ENCODE measurements at regions not wholly inside any gene's neighbourhood (a gene's known extent, or its start where the extent isn't known, plus 50 kb on each side); places are given as distances from the start of the nearest gene placed in this dataset.

DNA sequence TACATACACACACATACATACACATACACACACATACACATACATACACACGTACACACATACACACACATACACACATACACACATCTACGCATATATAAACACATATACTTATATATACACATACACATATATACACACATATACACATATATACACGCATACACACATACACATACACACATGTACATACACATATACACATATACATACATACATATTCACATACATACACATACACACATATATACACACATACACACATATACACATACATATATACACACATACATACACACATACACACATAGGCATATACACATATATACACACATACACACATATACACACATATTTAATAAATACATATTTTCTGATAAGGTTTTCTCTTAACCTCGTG lies 324.0 kb downstream of the RPS6KC1 start:
- H3K9me3 ChIP-seq (ENCODE audit: insufficient read depth, low read length) = no peaks in the 10 kb centered on the region
- H3K4me3 ChIP-seq (ENCODE audit: insufficient read length, low read depth) = no peak overlapping the region
- H3K27me3 ChIP-seq (ENCODE audit: insufficient read depth, insufficient read length) = no peaks in the 10 kb centered on the region
- no peaks in the 10 kb centered on the region for H3K36me3 ChIP-seq (ENCODE audit: insufficient read depth, insufficient read length, low read length)
- peaks cover 5% of the 10 kb centered on the region for H3K4me1 ChIP-seq (ENCODE audit: insufficient read depth, insufficient read length)
- TF ChIP-seq YY1 (IDR thresholded peaks at IDR 0.05; ENCODE audit: insufficient read depth, insufficient read length) (no peak), SUZ12 (IDR thresholded peaks at IDR 0.05; ENCODE audit: extremely low read depth, insufficient read depth, insufficient read length) (no peak), ZNF274 (IDR thresholded peaks at IDR 0.05; ENCODE audit: low read depth, low read length) (no peak)
- no peak overlapping the region for H3K9ac ChIP-seq (ENCODE audit: insufficient read length, low read depth)
- no peak for DNase-seq (ENCODE audit: low read depth, low spot score)

DNA sequence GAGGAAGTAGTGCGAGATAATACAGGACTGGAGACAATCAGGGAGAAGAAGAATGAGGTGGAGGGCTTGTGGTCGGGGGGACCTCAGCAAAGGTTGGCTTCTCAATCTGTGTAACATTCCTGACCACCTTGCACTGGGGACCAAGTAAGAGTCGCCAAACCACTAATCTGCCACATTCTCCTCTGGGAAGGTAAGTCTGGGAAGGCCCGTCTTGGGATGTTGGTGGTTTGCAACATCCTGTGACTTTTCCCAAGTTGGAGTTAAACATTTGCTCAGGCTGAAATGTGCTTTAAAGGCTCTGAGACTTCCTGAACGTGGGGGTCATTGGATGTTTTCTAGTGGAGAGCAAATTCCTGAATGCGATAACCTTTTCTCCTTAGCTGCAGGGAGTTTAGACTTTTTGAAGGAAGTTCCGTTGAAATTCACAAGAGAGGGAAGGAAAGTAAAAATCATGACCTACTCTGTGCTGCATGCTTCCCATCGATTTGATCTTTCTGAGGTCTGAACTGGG lies 325.9 kb downstream of the RPS6KC1 start:
- H3K36me3 ChIP-seq (ENCODE audit: insufficient read depth, insufficient read length, low read length) = no peaks in the 10 kb centered on the region
- no peak for TF ChIP-seq YY1 (IDR thresholded peaks at IDR 0.05; ENCODE audit: insufficient read depth, insufficient read length)
- TF ChIP-seq ZNF274 (IDR thresholded peaks at IDR 0.05; ENCODE audit: low read depth, low read length) = no peak
- no peak for TF ChIP-seq SUZ12 (IDR thresholded peaks at IDR 0.05; ENCODE audit: extremely low read depth, insufficient read depth, insufficient read length)
- H3K9ac ChIP-seq (ENCODE audit: insufficient read length, low read depth) = no peak overlapping the region
- H3K9me3 ChIP-seq (ENCODE audit: insufficient read depth, low read length) = no peaks in the 10 kb centered on the region
- H3K4me1 ChIP-seq (ENCODE audit: insufficient read depth, insufficient read length) = peaks cover 10% of the 10 kb centered on the region
- DNase-seq (ENCODE audit: low read depth, low spot score) = peak; percentile 39
- no peaks in the 10 kb centered on the region for H3K27me3 ChIP-seq (ENCODE audit: insufficient read depth, insufficient read length)
- H3K4me3 ChIP-seq (ENCODE audit: insufficient read length, low read depth) = no peak overlapping the region

DNA sequence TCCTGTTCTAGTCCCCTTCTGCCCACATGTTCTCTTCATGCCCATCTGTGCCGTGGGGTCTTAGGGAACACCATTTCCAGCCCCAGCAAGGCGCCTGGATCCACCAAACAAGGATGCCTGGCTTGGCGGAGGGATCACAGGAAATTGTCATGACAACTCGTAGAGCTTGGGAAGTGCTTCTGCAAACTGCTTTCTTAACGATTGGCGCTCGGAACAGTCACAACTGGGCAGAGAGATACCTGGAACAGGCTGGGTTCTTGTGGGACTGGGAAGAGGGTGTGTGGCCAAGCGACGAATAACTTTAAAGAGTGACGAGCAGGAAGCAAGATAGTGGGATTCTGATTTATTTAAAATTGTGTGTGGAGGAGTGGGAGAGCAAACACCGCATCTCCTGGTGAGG lies 329.8 kb downstream of the RPS6KC1 start:
- no peaks in the 10 kb centered on the region for H3K36me3 ChIP-seq (ENCODE audit: insufficient read depth, insufficient read length, low read length)
- H3K27me3 ChIP-seq (ENCODE audit: insufficient read depth, insufficient read length) = no peaks in the 10 kb centered on the region
- TF ChIP-seq ZNF274 (IDR thresholded peaks at IDR 0.05; ENCODE audit: low read depth, low read length) (no peak), SUZ12 (IDR thresholded peaks at IDR 0.05; ENCODE audit: extremely low read depth, insufficient read depth, insufficient read length) (no peak)
- DNase-seq (ENCODE audit: low read depth, low spot score) = no peak
- H3K4me3 ChIP-seq (ENCODE audit: insufficient read length, low read depth) = no peak overlapping the region
- no peak overlapping the region for H3K9ac ChIP-seq (ENCODE audit: insufficient read length, low read depth)
- no peaks in the 10 kb centered on the region for H3K9me3 ChIP-seq (ENCODE audit: insufficient read depth, low read length)
- peaks cover 10% of the 10 kb centered on the region for H3K4me1 ChIP-seq (ENCODE audit: insufficient read depth, insufficient read length)

- H3K9ac ChIP-seq (ENCODE audit: insufficient read length, low read depth) = no peak overlapping the region
- H3K36me3 ChIP-seq (ENCODE audit: insufficient read depth, insufficient read length, low read length) = no peaks in the 10 kb centered on the region
- H3K4me1 ChIP-seq (ENCODE audit: insufficient read depth, insufficient read length) = peaks cover 10% of the 10 kb centered on the region
- no peak for TF ChIP-seq YY1 (IDR thresholded peaks at IDR 0.05; ENCODE audit: insufficient read depth, insufficient read length)
- no peak for TF ChIP-seq ZNF274 (IDR thresholded peaks at IDR 0.05; ENCODE audit: low read depth, low read length)
- TF ChIP-seq SUZ12 (IDR thresholded peaks at IDR 0.05; ENCODE audit: extremely low read depth, insufficient read depth, insufficient read length) = no peak
- H3K9me3 ChIP-seq (ENCODE audit: insufficient read depth, low read length) = no peaks in the 10 kb centered on the region
- no peak overlapping the region for H3K4me3 ChIP-seq (ENCODE audit: insufficient read length, low read depth)
- no peaks in the 10 kb centered on the region for H3K27me3 ChIP-seq (ENCODE audit: insufficient read depth, insufficient read length)
- no peak for DNase-seq (ENCODE audit: low read depth, low spot score)
These were observed 330.6 kb downstream of the RPS6KC1 start for GRCh38 chr1:213381572-213382084.

DNA sequence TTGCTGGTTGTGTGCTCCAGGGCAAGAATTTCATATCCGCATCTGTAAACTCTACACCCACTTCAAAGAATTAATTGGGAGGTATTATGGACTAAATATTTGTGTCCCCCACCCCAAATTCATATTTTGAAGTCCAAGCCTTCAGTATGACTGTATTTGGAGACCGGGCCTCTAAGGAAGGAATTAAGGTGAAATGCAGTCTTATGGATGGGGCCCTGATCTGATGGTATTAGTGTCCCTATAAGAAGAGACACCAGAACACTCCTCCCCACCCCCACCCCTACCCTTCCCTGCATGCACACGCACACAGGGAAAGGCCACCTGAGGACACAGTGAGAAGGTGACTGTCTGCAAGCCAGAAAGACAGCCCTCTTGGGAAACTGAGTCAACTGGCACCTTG lies 332.4 kb downstream of the RPS6KC1 start:
- TF ChIP-seq YY1 (IDR thresholded peaks at IDR 0.05; ENCODE audit: insufficient read depth, insufficient read length) (no peak), ZNF274 (IDR thresholded peaks at IDR 0.05; ENCODE audit: low read depth, low read length) (no peak), SUZ12 (IDR thresholded peaks at IDR 0.05; ENCODE audit: extremely low read depth, insufficient read depth, insufficient read length) (no peak)
- H3K27me3 ChIP-seq (ENCODE audit: insufficient read depth, insufficient read length) = no peaks in the 10 kb centered on the region
- no peak overlapping the region for H3K4me3 ChIP-seq (ENCODE audit: insufficient read length, low read depth)
- H3K4me1 ChIP-seq (ENCODE audit: insufficient read depth, insufficient read length) = peaks cover 5% of the 10 kb centered on the region
- no peaks in the 10 kb centered on the region for H3K36me3 ChIP-seq (ENCODE audit: insufficient read depth, insufficient read length, low read length)
- no peaks in the 10 kb centered on the region for H3K9me3 ChIP-seq (ENCODE audit: insufficient read depth, low read length)
- H3K9ac ChIP-seq (ENCODE audit: insufficient read length, low read depth) = no peak overlapping the region
- DNase-seq (ENCODE audit: low read depth, low spot score) = no peak

DNA sequence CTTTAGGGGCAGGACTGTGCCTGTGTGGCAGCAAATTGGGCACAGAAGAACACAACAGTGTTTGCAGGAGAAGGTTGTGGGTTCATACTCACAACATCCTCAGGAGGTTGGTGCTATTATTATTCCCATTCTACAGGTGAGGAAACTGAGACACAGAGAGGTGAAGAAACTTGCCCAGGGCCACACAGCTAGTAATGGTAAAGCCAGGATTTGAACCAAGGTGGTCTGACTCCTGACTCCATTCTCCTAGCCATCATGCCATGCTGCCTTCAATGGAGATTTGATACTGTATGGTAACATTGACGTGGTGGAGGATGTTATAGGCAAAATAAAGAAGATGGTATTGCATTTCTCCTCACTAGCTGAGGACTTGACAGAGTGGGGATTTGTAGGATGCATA lies 334.2 kb downstream of the RPS6KC1 start:
- no peaks in the 10 kb centered on the region for H3K27me3 ChIP-seq (ENCODE audit: insufficient read depth, insufficient read length)

GRCh38 chr1:213385806-213386324 lies 334.8 kb downstream of the RPS6KC1 start:
- no peaks in the 10 kb centered on the region for H3K36me3 ChIP-seq (ENCODE audit: insufficient read depth, insufficient read length, low read length)
- no peak overlapping the region for H3K4me3 ChIP-seq (ENCODE audit: insufficient read length, low read depth)
- H3K4me1 ChIP-seq (ENCODE audit: insufficient read depth, insufficient read length) = peaks cover 8% of the 10 kb centered on the region
- TF ChIP-seq ZNF274 (IDR thresholded peaks at IDR 0.05; ENCODE audit: low read depth, low read length) (no peak), YY1 (IDR thresholded peaks at IDR 0.05; ENCODE audit: insufficient read depth, insufficient read length) (no peak), SUZ12 (IDR thresholded peaks at IDR 0.05; ENCODE audit: extremely low read depth, insufficient read depth, insufficient read length) (no peak)
- H3K9ac ChIP-seq (ENCODE audit: insufficient read length, low read depth) = no peak overlapping the region
- no peaks in the 10 kb centered on the region for H3K9me3 ChIP-seq (ENCODE audit: insufficient read depth, low read length)
- no peaks in the 10 kb centered on the region for H3K27me3 ChIP-seq (ENCODE audit: insufficient read depth, insufficient read length)
- DNase-seq (ENCODE audit: low read depth, low spot score) = no peak

More for the DNA sequence above, 334.2 kb downstream of the RPS6KC1 start:
- no peak for DNase-seq (ENCODE audit: low read depth, low spot score)
- Histone ChIP-seq H3K4me1 (ENCODE audit: insufficient read depth, insufficient read length) (peaks cover 8% of the 10 kb centered on the region), H3K9ac (ENCODE audit: insufficient read length, low read depth) (no peak overlapping the region), H3K4me3 (ENCODE audit: insufficient read length, low read depth) (no peak overlapping the region), H3K36me3 (ENCODE audit: insufficient read depth, insufficient read length, low read length) (no peaks in the 10 kb centered on the region), H3K9me3 (ENCODE audit: insufficient read depth, low read length) (no peaks in the 10 kb centered on the region)
- no peak for TF ChIP-seq YY1 (IDR thresholded peaks at IDR 0.05; ENCODE audit: insufficient read depth, insufficient read length)
- no peak for TF ChIP-seq ZNF274 (IDR thresholded peaks at IDR 0.05; ENCODE audit: low read depth, low read length)
- TF ChIP-seq SUZ12 (IDR thresholded peaks at IDR 0.05; ENCODE audit: extremely low read depth, insufficient read depth, insufficient read length) = no peak
